OCI-LY3 (cell line): ENCODE measurements at regions not wholly inside any gene's neighbourhood (a gene's known extent, or its start where the extent isn't known, plus 50 kb on each side); places are given as distances from the start of the nearest gene placed in this dataset.

Source experiments
- EZH2phosphoT487 ChIP-seq: fragments of 200-600 bp; shearing (Covaris generic); IDR thresholded peaks from 2 replicates; pipeline ENCODE4 v1.6.1; 2018; ENCODE audit warnings: antibody characterized with exemption, mixed run types, low read depth
- TF ChIP-seq, protein P1 (sequence below): fragments of 200-600, 300-600 bp; sonication (generic); IDR thresholded peaks from 2 replicates; pipeline ENCODE4 v1.5.1; 2014; ENCODE audit warnings: antibody characterized with exemption, low read length, low read depth

GRCh38 chr14:98736701-98737338 lies 535.2 kb downstream of the BCL11B start:
- TF ChIP-seq, protein P1, sequence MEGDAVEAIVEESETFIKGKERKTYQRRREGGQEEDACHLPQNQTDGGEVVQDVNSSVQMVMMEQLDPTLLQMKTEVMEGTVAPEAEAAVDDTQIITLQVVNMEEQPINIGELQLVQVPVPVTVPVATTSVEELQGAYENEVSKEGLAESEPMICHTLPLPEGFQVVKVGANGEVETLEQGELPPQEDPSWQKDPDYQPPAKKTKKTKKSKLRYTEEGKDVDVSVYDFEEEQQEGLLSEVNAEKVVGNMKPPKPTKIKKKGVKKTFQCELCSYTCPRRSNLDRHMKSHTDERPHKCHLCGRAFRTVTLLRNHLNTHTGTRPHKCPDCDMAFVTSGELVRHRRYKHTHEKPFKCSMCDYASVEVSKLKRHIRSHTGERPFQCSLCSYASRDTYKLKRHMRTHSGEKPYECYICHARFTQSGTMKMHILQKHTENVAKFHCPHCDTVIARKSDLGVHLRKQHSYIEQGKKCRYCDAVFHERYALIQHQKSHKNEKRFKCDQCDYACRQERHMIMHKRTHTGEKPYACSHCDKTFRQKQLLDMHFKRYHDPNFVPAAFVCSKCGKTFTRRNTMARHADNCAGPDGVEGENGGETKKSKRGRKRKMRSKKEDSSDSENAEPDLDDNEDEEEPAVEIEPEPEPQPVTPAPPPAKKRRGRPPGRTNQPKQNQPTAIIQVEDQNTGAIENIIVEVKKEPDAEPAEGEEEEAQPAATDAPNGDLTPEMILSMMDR, result no peak
- no peak for TF ChIP-seq EZH2phosphoT487
